HG03565 (cell line): ENCODE measurements at regions not wholly inside any gene's neighbourhood (a gene's known extent, or its start where the extent isn't known, plus 50 kb on each side); places are given as distances from the start of the nearest gene placed in this dataset.
"Not testable (repeated sequence)": the region's sequence is repeated elsewhere in the genome, so short reads cannot be mapped to it uniquely, and the experiment has no call there.

Experiments
- ATAC-seq: cut with Tn5 transposase; IDR thresholded peaks from one replicate; pipeline ENCODE4 v1.9.1; 2021; ENCODE audit warnings: mild to moderate bottlenecking, moderate library complexity; ENCODE audit not compliant: unreplicated experiment

DNA sequence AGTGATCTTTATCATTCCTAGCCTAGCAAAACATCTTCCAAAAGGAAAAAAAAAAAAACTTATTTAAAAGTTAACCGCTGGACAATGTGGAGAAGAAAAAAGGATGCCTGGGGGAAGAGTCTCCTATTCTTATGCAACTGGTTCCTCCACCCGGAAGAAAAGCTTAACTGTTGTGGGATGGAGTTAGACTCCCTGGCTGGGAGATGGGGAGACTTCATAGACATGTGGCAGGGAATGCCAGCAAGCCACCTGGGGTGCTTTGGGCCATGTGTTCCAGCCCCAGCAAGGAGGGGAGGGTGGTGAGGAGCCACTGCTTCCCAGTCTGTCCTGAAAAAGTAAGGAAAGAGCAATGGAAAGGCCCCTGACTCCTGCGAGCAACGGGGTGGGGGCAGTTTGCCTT, 119.4 kb upstream of the SPIN4 start:
- ATAC-seq = no peak

DNA sequence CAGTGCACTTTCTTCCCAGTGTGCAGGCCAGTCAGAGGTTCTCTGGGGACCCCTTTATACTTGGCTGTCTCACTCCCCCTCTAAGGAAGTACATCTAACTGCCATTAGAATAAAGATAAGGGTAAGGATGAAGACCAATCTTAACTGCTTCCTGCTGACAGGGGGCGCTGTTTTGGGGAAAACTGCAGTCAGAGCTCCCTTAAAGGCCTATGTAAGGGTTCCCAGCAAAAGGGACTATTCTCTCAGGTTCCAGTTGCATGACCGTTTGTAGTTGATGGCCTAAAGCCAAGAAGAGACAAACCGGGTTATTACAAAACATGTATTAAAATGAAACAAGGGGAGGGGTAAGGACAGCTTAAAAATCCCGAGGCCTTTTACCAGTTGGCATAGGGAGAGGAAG, 115.6 kb upstream of the SPIN4 start:
- ATAC-seq = no peak

DNA sequence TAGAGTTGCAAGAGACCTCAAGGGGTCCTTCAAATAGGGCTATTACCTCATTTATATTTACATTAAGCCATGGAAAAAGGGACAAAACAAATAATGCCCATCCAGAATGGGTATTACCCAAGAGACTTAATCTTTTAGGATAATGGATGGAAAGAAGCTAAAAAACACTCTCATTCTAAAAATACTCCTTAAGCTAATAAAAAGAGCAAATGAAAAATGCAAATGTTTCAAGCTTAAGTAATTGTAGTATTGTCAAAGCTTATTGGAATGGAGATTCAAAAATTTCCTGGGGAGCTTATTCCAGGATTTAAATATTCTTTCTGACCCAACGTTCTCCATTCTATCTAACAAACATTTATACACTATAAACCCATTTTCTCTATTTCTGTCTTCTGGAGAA, 107.8 kb upstream of the SPIN4 start:
- no peak for ATAC-seq

DNA sequence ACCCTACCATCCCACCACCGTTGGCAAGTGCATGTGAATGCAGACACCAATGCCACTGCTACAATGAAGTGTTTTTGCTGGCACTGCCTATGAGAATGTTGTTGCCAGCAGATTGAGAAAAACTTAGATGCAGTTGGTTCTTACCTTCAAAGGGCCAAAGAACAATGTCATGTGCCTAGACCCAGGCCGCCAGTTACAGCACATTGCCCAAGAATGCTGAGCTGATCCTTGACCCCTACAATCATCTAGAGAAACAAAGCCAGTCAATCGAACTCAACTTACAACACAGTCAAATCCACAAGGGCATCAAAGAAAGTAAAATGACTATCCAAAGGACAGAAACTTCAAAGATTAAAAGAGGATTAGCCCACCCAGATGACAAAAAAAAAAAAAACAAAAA, 102.4 kb upstream of the SPIN4 start:
- ATAC-seq = no peak

DNA sequence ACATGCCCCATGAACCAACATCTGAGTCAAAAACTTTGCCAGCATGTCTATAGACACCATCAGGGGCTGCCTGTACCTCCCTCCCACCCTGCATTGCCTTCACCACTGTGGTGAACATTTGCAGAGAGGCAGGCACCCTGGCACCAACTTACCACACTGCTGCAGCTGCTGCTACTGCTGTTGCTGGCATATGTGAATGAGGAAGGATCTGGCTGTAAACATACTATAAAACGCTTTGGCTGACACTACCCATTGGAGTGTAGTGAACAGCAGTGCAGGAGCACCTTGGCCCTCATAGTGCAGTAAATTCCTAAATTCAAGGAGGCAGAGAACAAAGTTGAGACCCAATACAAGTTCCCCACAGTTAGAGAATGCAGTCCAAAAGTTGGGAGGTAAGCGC, 90.6 kb upstream of the SPIN4 start:
- no peak for ATAC-seq

DNA sequence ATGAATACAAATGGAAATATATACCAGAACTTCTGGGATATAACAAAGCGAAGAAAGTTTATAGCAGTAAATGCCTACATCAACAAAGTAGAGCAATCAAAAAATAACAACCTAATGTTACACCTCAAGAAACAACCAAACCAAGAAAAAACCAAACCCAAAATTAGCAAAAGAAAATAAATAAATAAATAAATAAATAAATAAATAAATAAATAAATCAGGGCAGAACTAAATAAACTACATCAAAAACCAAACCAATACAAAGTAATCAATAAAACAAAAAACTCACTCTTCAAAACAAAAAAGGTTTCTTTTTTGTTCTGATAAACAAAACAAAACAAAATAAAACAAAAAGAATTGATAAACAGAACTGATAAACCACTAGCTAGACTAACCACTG, 88.4 kb upstream of the SPIN4 start:
- ATAC-seq = no peak

DNA sequence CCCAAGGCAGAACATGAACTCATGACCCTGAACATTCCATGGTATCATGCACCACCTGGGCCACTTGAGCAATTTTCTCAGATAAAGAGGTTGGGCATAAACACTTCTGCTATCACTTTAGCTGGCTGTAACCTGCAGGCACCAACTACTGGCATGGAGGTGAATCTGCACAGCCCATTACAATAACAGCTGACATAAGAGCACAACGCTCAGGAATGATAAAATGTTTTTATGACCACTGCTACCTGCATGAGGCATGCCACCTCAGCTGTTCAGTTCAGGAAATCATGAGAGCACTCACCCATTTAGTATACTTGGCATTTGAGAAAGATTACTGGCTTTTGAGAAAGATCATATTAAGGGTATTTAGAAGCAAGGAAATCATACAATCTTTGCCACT, 85.7 kb upstream of the SPIN4 start:
- no peak for ATAC-seq

DNA sequence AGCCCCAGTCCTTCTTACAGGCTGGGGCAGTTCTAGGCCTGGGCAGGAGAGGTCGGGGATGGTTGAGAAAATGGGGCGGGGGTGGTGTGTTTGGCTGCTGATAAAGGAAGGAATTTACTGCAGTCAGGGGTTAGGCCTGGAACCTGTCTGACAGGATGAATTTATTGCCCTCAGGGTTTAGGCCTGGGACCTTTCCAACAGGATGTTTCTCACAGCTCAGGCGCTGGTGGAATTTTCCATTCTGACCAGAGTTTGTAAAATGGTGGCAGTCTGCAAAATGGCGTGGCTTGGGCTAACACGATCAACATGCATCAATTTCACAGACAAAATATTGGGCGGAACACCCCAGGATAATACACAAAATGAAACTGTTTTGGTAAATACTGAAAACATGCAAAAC, 83.5 kb upstream of the SPIN4 start:
- ATAC-seq = no peak

DNA sequence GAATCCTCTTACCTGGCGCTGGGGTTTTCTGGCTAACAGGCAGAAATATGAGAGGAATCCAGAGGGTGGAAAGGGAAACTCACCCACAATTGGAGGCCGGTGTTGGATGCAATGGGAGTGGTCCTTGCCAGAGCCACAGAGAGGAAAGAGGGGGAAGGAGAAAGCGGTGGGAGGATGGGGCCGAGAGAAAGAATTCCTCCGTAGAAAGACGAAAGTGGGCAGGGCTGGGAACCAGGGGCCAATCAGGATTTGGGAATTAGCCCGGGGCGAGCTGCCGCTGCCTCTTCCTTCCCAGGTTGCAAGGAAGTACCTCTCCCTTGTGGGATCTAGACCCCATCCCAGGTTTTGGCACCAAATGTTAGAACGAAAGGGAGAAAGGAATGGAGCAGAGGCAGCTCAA, 83.1 kb upstream of the SPIN4 start:
- no peak for ATAC-seq

DNA sequence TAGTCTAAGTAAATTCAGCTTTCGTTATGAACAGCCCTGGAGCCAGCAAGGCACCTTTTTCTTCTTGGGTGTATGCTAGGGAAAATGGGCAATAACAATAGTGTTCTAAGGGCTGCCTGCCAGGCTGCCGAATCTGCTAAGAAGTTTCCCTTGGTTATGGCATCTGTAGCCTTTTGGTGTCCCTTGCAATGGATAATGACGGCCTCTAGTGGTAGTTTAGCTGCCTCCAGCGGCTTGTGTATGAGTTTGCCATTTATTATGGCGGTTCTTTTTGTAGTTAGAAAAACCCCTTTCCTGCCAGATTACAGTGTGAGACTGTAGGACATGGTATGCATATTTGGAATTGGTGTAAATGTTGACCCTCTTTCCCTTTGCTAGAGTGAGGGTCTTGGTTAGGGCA, 78.9 kb upstream of the SPIN4 start:
- ATAC-seq = no peak

DNA sequence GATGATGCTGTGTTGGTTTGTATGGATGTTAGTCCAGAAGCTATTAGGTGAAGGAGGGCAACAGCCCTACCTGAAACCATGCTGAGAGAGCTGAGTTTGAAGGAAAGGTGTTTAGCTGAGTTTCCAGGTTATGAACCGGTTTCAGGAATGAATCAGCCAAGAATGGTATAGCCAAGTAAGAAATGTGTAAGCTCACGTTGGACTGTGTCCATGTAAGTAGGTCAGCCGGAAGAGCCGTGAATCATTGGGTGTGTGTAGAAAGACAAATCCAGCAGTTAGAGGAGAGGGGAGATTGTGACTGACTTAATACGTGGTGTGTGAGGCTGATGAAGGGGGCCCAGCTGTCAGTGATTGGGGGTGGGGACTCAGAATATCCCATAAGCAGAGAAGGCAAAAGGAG, 77.2 kb upstream of the SPIN4 start:
- no peak for ATAC-seq

DNA sequence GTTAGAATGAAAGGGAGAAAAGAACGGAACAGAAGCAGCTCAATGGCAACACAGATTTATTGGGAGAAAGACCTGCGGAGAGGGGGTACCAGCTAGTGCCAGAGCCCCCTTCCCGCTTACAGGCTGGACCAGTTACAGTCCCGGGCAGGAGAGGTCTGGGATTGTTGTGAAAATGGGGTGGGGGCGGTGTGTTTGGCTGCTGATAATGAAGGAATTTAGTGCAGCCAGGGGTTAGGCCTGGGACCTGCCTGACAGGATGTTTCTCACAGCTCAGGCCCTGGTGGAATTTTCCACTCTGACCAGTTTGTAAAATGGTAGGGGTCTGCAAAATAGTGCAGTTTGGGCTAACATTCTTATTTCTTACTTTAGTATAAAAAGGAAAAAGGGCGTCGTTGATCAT, 75.4 kb upstream of the SPIN4 start:
- ATAC-seq = no peak

DNA sequence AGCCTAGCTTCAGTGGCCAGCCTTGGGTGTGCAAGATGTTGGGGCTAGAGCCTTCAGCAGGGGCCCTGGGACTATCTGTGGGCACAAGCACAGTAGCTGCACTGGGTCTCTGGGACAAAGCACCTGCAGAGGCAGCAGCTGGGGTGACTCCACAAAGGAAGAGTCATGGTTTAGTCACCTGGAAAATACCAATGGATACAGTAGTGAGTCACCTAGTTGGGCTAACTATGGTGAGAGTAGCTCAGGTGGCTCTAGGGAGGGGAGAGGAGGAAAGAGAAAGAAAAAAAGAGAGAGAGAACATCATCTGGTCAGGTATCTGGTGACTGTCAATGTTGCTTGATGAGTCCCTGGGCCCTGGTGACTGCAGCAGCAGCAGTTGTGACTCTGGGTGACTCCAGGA, 72.9 kb upstream of the SPIN4 start:
- ATAC-seq = no peak

DNA sequence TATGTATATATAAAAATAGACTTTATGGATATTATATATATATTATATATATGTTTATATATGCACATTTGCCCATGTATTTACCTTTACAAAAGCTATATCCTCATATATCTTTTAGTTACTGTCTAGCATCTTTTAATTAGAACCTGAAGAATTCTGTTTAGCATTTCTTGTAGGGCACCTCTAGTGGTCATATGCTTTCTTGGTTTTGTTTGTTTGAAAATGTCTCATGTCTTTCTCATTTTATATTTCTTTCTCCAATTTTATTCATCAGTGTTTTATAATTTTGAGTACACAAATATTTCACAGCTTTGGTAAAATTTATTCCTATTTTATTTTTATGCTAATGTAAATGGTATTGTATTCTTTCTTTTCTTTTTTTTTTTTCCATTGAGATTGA, 70.3 kb upstream of the SPIN4 start:
- ATAC-seq = no peak

DNA sequence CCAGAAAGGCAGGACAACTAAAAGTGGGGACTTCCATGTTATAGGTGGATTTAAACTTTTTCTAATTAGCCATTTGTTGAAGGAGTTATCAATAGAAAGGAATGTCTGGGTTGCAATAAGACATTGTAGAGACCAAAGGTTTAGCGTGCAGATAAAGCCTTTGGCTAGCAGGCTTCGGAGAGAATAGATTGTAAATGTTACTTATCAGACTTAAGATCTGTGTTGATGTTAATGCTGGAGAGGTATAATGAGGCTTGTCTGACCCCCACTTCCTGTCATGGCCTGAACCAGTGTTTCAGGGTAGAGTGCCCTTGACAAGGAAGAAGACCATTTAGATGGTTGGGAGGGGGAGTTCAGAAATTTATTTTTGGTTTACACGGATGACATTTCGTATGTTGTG, 67.1 kb upstream of the SPIN4 start:
- ATAC-seq = no peak

DNA sequence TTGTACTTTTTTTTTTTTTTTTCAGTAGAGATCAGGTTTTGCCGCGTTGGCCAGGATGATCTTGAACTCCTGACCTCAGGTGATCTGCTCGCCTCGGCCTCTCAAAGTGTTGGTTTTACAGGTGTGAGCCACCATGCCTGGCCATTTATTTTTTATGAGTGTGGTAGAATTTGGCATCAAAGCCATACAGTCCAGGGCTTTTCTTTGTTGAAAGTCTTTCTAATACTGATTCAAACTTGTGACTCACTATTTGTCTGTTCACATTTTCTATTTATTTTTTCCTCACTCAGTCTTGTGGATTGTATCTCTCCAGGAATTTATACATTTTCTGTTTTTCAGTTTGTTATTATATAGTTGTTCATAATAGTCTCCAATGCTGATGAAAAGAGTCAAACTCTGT, 66.5 kb upstream of the SPIN4 start:
- ATAC-seq = no peak

DNA sequence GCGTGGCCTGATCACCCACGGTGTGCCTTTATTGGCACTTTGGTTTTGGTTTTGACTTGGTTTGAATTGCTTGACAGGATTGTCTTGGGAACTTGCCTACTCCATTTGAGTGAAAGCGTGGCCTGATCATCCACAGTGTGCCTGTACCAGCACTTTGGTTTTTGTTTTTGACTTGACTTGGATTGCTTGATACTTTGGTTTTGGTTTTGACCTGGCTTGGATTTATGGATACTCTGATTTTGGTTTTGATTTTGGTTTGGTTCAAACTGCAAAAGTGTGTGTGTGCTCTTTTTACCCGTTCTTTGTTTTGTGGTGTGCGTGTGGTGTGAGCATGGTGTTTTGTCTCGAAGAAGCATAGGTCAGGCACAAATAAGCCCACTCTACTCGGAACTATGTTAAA, 58.8 kb upstream of the SPIN4 start:
- not testable (repeated sequence) for ATAC-seq

DNA sequence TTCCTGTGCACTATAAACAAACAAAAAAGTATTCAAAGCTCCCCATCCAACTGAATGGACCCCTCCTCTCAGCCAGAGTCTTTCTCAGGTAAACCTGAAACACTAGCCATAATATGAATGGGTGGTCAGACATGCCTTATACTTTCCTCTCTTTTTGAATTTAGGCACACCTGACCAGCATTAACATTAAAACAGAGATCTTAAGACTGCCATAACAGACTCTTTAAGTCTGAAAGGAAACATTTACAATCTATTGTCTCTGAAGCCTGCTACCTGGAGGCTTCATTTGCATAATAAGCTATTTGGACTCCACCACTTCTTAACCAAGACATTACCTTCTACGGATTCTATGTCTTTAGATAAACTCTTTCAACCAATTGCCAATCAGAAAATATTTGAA, 56.9 kb upstream of the SPIN4 start:
- ATAC-seq = no peak

DNA sequence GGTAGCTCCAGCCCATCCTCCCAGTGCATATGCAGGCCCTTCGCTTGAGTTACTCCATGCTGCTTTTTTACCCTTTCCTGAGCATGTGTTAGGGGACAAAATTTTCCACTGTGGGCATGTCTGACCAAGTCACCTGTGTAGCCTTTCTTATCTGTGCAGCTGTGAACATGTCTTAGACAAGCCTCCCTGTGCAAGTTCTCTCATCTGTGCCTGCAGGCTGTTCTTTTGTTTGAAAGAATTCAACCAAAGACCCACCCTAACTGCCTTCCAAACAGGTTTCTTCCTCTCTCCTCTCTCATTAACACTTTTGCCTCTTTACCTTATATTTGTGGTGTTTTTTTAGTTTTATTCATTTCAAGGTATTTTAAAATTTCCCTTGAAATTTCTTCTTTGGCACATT, 53.2 kb upstream of the SPIN4 start:
- no peak for ATAC-seq

DNA sequence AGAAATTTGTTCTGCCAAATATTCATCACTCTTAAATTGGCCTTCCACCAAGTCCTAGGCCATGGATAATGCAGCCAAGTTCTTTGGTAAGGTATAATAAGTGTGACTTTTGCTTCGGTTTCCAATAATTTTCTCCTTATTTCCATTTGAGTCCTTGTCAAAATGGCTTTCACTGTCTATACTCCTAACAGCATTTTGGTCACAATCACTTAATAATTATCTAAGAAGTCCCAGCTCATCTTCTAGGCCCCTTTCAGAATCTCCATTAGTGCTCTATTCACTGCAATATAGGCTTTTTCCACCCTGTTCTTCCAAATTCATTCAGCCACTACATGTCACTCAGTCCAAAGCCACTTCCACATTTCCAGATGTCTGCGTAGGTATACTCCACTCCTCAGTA, 51.0 kb upstream of the SPIN4 start:
- no peak for ATAC-seq
